ENCODE measurements at regions not wholly inside any gene's neighbourhood (a gene's known extent, or its start where the extent isn't known, plus 50 kb on each side); places are given as distances from the start of the nearest gene placed in this dataset.

DNA sequence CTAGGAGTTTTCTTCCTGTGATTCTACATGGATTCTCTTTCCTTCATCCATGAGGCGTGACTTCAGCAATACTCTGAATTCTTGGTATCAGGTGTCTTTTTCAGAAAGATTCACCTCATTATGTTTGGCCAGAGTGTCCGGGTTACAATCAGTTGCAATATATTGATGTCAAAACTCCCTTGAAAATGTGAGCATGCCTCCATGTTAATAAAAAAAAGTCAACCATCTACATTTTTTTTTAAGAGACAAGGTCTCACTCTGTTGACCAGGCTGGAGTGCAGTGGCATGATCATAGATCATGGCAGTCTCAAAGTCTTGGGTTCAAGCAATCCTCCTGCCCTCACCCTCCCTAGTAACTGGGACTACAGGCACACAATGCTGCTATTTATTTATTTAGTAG is 80.9 kb upstream of the NEUROD1 start:
- Histone ChIP-seq H3K9me3 (ENCODE audit: insufficient read depth, low read length) (no peaks in the 10 kb centered on the region), H3K27me3 (ENCODE audit: low read length) (no peaks in the 10 kb centered on the region), H3F3A (ENCODE audit: insufficient read depth) (no peaks in the 10 kb centered on the region), H4K20me1 (ENCODE audit: low read depth, low read length) (no peaks in the 10 kb centered on the region), H3K27ac (ENCODE audit: low read depth, low read length) (no peak overlapping the region), H3K79me2 (ENCODE audit: insufficient read depth, low read length) (no peaks in the 10 kb centered on the region), H3K4me3 (ENCODE audit: insufficient read depth, low read length, poor library complexity, severe bottlenecking) (no peak overlapping the region), H3K9me2 (replicated peaks; ENCODE audit: insufficient read depth, low read length) (no peaks in the 10 kb centered on the region), H2AFZ (ENCODE audit: low read depth, low read length, severe bottlenecking) (no peak overlapping the region), H3K4me2 (ENCODE audit: low read depth, low read length, poor library complexity, severe bottlenecking) (no peak overlapping the region), H3K36me3 (ENCODE audit: low read length) (no peaks in the 10 kb centered on the region), H3K9ac (ENCODE audit: low read length) (no peak overlapping the region)
- TF ChIP-seq EZH2phosphoT487 (conservative IDR thresholded peaks at IDR 0.05; ENCODE audit: low read length), result no peak
- TF ChIP-seq, protein P1, sequence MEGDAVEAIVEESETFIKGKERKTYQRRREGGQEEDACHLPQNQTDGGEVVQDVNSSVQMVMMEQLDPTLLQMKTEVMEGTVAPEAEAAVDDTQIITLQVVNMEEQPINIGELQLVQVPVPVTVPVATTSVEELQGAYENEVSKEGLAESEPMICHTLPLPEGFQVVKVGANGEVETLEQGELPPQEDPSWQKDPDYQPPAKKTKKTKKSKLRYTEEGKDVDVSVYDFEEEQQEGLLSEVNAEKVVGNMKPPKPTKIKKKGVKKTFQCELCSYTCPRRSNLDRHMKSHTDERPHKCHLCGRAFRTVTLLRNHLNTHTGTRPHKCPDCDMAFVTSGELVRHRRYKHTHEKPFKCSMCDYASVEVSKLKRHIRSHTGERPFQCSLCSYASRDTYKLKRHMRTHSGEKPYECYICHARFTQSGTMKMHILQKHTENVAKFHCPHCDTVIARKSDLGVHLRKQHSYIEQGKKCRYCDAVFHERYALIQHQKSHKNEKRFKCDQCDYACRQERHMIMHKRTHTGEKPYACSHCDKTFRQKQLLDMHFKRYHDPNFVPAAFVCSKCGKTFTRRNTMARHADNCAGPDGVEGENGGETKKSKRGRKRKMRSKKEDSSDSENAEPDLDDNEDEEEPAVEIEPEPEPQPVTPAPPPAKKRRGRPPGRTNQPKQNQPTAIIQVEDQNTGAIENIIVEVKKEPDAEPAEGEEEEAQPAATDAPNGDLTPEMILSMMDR (IDR thresholded peaks at IDR 0.05; ENCODE audit: insufficient read depth, low read length, poor library complexity, severe bottlenecking), result no peak

DNA sequence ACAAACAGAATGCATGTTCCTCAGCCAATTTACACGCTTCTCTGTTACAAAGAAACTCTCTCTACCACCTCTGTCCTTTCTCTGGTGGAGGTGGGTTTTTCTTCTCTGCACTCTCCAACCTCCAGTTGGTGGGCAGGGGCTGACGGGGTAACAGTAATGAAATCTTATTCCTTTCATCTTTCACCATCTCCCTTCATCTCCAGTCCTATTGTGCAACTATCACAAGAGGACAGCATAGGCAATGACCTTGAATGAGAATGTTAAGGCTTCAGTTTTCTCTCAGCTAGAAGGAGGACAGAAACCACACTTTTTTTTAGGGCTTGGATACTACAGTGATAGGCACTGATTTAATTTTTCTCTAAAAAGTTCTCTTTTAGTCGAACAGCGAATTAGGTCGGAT is 81.7 kb upstream of the NEUROD1 start:
- H3K4me3 ChIP-seq (ENCODE audit: insufficient read depth, low read length, poor library complexity, severe bottlenecking), result no peak overlapping the region
- H3K36me3 ChIP-seq (ENCODE audit: low read length), result no peaks in the 10 kb centered on the region
- no peaks in the 10 kb centered on the region for H3K9me2 ChIP-seq (replicated peaks; ENCODE audit: insufficient read depth, low read length)
- H3K4me2 ChIP-seq (ENCODE audit: low read depth, low read length, poor library complexity, severe bottlenecking), result no peak overlapping the region
- H3K27ac ChIP-seq (ENCODE audit: low read depth, low read length), result no peak overlapping the region
- H4K20me1 ChIP-seq (ENCODE audit: low read depth, low read length), result no peaks in the 10 kb centered on the region
- TF ChIP-seq, protein P1 (IDR thresholded peaks at IDR 0.05; ENCODE audit: insufficient read depth, low read length, poor library complexity, severe bottlenecking), result no peak
- TF ChIP-seq EZH2phosphoT487 (conservative IDR thresholded peaks at IDR 0.05; ENCODE audit: low read length), result no peak
- no peak overlapping the region for H3K9ac ChIP-seq (ENCODE audit: low read length)
- no peak overlapping the region for H2AFZ ChIP-seq (ENCODE audit: low read depth, low read length, severe bottlenecking)
- H3K27me3 ChIP-seq (ENCODE audit: low read length), result no peaks in the 10 kb centered on the region
- no peaks in the 10 kb centered on the region for H3F3A ChIP-seq (ENCODE audit: insufficient read depth)
- H3K9me3 ChIP-seq (ENCODE audit: insufficient read depth, low read length), result no peaks in the 10 kb centered on the region
- H3K79me2 ChIP-seq (ENCODE audit: insufficient read depth, low read length), result no peaks in the 10 kb centered on the region

DNA sequence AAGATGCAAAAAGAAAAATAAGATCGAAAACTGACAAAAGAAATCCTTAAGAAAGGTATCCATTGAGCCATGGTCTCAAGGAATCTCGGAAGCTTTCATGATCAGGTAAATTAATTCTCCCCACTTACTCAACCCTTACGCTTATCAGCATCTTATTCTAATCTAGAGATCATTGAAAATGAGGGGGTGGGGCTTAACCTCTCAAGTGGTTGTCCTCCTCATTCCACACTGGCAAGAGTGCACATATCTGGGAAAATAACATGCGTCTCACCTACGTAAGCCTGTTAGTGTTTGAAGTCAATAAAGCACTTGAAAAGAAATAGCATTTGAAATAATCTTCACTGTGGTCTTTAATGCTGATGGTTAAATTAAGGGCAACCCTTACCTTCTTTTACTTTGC is 82.5 kb upstream of the NEUROD1 start:
- no peak overlapping the region for H3K27ac ChIP-seq (ENCODE audit: low read depth, low read length)
- no peak overlapping the region for H3K4me3 ChIP-seq (ENCODE audit: insufficient read depth, low read length, poor library complexity, severe bottlenecking)
- H3K27me3 ChIP-seq (ENCODE audit: low read length), result no peaks in the 10 kb centered on the region
- no peaks in the 10 kb centered on the region for H4K20me1 ChIP-seq (ENCODE audit: low read depth, low read length)
- H3F3A ChIP-seq (ENCODE audit: insufficient read depth), result no peaks in the 10 kb centered on the region
- TF ChIP-seq EZH2phosphoT487 (conservative IDR thresholded peaks at IDR 0.05; ENCODE audit: low read length), result no peak
- TF ChIP-seq, protein P1 (IDR thresholded peaks at IDR 0.05; ENCODE audit: insufficient read depth, low read length, poor library complexity, severe bottlenecking), result no peak
- H3K79me2 ChIP-seq (ENCODE audit: insufficient read depth, low read length), result no peaks in the 10 kb centered on the region
- no peaks in the 10 kb centered on the region for H3K9me2 ChIP-seq (replicated peaks; ENCODE audit: insufficient read depth, low read length)
- H2AFZ ChIP-seq (ENCODE audit: low read depth, low read length, severe bottlenecking), result no peak overlapping the region
- H3K9me3 ChIP-seq (ENCODE audit: insufficient read depth, low read length), result no peaks in the 10 kb centered on the region
- no peak overlapping the region for H3K9ac ChIP-seq (ENCODE audit: low read length)
- no peak overlapping the region for H3K4me2 ChIP-seq (ENCODE audit: low read depth, low read length, poor library complexity, severe bottlenecking)
- H3K36me3 ChIP-seq (ENCODE audit: low read length), result no peaks in the 10 kb centered on the region

All from SU-DHL-6 (cell line).